GM21423 (cell line): ENCODE measurements at regions not wholly inside any gene's neighbourhood (a gene's known extent, or its start where the extent isn't known, plus 50 kb on each side); places are given as distances from the start of the nearest gene placed in this dataset.
A peak's percentile ranks its signal among the peaks of the same experiment; 100 is the strongest.
"Not testable (repeated sequence)": the region's sequence is repeated elsewhere in the genome, so short reads cannot be mapped to it uniquely, and the experiment has no call there.

Experiments
- ATAC-seq: cut with Tn5 transposase; IDR thresholded peaks from one replicate; pipeline ENCODE4 v1.9.1; 2021; ENCODE audit warnings: mild to moderate bottlenecking, moderate library complexity; ENCODE audit not compliant: unreplicated experiment

DNA sequence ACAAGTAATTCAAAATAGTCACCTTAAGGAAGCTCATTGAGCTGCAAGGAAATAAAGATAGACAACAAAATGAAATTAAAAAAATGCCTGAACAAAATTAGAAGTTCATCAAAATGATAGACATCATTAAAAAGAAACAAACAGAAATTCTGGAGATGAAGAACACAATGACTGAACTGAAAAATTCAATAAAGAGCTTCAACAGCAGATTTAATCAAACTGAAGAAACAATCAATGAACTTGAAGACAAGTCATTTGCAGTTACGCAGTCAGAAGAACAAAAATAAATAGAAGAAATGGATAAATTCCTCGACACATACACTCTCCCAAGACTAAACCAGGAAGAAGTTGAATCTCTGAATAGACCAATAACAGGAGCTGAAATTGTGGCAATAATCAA lies 390.0 kb upstream of the SPAG17 start:
- no peak for ATAC-seq

DNA sequence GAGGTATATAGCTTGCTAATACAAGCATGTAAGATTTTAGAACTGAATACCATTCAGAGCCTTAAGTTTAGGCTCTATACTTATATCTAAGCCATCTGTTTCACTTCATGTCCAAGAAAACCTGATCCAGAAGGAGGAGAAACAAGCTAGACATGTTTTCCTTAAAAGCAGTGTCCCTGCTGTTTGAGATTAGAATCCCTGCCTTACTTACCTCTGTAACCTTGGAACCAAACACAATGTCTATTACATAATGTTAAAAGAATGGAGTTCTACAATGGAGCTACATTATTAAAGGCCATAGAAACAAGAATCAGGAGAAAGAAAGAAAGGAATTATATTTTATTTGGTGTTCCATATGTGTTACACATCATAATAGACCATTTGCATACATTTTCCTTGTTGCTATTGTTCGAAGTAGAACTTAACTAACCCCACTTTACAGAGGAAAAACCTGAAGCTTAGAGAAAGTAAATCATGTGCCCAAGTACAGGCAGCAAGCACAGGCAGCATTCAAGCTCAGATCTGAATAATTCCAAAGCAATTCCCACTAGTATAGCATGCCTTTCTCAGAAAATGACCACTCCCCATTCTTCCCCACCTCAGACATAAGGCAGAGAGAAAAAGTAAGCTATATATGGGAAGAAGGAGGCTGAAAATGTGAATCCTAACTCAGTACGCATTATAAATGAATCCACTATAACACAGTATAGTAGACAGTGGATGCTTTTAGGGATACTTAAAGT lies 380.1 kb upstream of the SPAG17 start:
- ATAC-seq = no peak

GRCh38 chr1:118563981-118564951 lies 379.2 kb upstream of the SPAG17 start:
- peak; percentile 84 for ATAC-seq

DNA sequence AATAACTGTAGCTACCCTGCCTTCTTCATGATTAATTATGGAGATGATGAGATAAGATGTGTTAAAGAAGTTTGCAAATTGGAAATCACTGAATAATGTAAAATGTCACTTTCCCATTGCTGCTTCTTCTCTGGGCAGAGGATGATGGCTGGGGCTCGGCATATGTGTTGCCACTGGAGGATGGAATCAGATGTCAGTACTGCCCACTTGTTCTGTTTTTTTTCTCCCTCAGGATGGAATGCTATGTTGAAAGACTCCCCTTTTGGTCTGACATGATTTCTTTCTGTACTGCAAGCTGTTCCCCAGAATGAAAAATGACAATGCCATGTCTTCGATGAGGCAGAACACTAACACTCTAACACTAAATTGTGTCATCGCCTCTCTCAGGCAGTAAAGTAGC lies 373.9 kb upstream of the SPAG17 start:
- ATAC-seq = no peak

GRCh38 chr1:118556936-118557335 lies 371.9 kb upstream of the SPAG17 start:
- ATAC-seq = no peak

DNA sequence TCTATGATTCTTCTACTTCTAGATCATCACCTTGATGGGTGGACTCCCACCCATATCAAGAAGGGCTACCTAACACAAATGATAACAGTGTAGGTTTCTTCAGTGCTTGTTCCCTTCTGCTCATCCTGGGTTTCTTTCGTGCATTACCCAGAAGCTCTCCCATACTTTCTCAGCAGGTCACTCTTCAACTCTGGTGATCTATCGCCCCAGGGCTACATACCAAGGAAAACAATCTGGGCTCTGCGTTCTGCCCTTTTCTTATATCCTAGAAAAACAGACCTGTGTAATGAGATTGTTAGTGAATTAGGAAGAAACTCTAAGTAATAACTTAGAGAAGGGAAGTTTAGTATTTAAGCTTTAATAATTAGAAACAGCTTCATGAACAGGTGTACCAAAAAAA lies 370.6 kb upstream of the SPAG17 start:
- ATAC-seq = no peak

- ATAC-seq = no peak
These were observed 350.9 kb upstream of the SPAG17 start for GRCh38 chr1:118535901-118536300.

GRCh38 chr1:118511922-118512321 lies 326.9 kb upstream of the SPAG17 start:
- not testable (repeated sequence) for ATAC-seq

GRCh38 chr1:118504867-118505266 lies 319.8 kb upstream of the SPAG17 start:
- ATAC-seq = no peak

- ATAC-seq = no peak
These were observed 319.2 kb upstream of the SPAG17 start for GRCh38 chr1:118504221-118504644.

DNA sequence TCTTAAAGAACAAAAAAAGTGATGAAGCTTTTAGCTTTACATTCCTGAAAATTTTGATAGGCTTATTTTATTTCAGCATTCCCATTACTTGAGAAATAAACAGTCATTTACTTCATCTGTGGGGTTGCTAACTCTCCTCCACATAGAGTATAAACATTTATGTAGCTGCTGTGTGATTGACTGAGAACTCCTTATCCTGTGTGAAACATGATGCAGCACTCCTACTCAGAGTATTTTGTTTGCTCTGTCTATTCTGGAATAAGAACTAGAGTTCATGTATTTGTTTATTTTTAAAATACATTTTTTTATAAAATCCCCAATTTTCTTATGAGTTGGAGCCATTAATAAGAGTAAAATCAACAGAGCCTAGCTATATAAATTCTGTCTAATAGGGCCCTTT lies 318.7 kb upstream of the SPAG17 start:
- no peak for ATAC-seq

DNA sequence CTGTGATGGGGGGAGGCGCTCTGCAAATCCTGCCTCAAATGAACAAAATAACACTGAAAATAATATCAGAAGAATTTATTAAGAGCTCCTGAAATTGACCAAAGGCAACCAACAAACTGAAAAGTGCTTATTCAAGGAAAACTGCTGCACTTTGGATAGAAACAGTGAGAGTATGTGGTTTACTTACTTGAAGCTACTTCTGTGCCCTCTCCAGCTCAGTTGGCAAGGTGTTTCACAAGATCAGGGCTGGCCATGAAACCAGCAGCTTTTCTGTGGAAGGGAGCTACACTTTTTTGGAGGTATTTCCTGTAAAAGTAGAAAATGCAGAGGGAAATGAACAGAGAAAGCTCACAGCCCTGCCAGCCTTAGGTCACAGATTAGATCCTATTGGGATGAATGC lies 310.0 kb upstream of the SPAG17 start:
- no peak for ATAC-seq

DNA sequence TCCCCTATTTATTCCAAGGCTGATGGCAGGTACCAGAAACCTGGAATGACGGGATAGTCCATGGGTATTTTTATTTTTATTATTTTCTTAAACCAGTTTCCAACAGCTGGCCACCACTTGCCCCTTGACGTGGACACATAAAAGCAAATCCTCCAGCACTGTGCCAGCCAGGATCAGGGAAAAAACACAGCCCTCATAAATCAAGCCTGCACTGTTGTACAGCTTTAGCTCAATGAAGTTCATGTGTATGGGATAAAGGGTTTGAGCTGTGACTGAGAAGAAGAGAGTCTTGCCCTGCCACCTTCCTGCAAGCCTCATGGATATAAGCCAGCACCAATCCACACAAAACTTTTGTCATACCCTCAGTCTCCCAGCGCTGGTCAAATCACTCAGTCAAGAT lies 303.8 kb upstream of the SPAG17 start:
- ATAC-seq = no peak

DNA sequence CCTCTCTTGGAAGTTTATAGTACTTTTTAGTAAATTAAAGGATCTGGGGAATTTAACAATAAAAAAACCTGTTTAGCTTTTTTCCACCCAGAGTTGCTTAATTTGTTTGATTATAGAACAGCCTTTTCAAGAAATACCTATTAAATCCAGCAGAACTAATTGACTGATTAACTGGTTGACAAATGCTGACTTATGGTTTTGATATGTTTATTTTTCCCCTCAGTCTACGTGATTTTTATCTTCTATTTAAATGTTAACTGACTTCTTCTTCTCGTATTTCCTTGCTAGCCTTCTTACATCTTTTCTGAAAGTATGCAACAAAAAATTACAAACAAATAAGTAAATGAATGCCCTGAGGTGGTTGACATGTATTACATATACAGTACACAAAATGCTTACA lies 302.9 kb upstream of the SPAG17 start:
- ATAC-seq = no peak

- ATAC-seq = no peak
These were observed 302.1 kb upstream of the SPAG17 start for GRCh38 chr1:118487091-118487490.

DNA sequence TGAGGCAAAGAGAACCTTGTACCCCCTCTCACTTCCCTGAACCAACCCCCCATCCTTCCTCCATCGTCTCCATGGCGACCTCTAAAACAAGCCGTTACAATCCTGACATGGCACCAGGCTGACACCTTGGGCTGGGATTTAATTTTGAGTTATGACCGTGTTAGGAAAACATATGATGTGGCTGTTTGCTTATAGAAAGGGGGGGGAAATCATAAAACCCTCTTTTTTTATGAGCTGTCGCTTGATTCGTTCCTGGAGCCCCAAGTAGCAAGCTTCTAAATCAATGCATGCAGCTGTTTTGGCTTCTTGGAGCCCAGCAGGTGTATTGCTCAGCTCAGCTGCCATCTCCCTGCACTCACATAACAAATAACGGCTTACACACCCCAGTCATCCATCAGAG lies 301.2 kb upstream of the SPAG17 start:
- ATAC-seq = no peak

- ATAC-seq = no peak
These were observed 300.7 kb upstream of the SPAG17 start for GRCh38 chr1:118485757-118486156.

GRCh38 chr1:118484893-118485292 lies 299.9 kb upstream of the SPAG17 start:
- ATAC-seq = no peak

DNA sequence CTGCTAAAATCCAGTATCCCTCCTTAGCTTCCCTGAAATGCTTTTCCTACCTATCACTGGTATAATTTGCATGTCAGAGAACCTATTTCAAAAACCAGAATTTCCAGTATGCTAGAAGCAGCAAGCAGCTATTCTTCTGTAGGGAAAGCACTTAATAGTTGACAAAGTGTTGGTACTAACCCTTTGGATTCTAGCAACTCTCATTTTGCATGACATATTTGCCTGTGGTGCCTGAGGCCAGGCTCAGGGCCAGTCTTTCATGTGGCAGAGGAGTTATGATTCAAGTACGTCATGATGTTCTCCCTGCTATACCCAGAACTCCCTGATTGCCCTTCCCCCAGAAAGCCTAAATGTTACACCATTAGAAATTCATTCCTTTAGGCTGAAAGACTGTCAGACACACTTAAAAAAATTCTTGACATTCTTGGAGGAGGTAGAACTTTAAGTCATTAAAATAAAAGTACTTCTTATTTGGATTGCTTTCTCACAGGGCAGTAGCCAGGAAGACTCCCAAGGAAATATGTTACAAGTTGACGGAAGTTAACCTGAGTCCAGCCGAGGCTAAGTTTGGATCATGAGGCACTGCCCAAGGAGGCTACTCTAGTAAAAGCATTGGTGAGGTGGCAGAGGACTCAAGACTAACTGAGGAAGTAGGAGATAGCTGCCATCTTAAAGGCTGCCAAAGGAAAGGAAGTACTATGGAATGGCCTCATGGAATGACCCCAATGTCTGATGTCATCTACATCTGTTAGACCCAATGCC lies 298.4 kb upstream of the SPAG17 start:
- ATAC-seq = no peak

DNA sequence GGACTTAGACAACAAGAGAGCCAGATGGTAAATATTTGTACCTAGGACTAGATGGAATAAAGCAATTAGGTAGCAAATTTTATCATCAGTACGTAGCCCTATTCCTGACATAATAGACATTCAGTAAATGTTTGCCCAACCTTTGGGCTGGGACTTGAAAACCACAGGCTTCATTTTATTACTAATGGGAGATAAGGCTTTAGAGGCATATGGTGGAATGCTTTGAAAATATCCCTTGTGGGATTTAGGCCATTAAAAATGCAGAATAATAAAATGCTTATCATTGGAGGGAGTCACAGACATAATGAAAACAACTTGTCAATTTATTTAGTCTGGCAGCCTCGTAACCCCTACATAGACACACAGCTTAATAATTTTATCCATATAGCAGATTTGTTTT lies 296.1 kb upstream of the SPAG17 start:
- no peak for ATAC-seq

GRCh38 chr1:118479351-118479750 lies 294.3 kb upstream of the SPAG17 start:
- no peak for ATAC-seq
